ENCODE measurements at regions not wholly inside any gene's neighbourhood (a gene's known extent, or its start where the extent isn't known, plus 50 kb on each side); places are given as distances from the start of the nearest gene placed in this dataset.

- POLR2A ChIA-PET = no interaction called here
- Histone ChIP-seq H3K4me1 (ENCODE audit: control insufficient read depth in 2 of 2, insufficient read depth in 2 of 2, low read length in 2 of 2) (no peaks in the 10 kb centered on the region), H3K27me3 (replicated peaks in 1 of 4; ENCODE audit: control extremely low read depth in 1 of 4, control insufficient read depth in 3 of 4, insufficient read depth in 4 of 4, low read length in 3 of 4) (no peaks in the 10 kb centered on the region), H3K9ac (ENCODE audit: low read length) (no peak overlapping the region), H2AFZ (ENCODE audit: insufficient read depth, low read depth, low read length, poor library complexity, severe bottlenecking) (no peak overlapping the region), H3K9me3 (ENCODE audit: control extremely low read depth in 1 of 3, control insufficient read depth in 2 of 3, insufficient read depth in 1 of 3, low read length in 2 of 3) (no peaks in the 10 kb centered on the region), H3K79me2 (ENCODE audit: control insufficient read depth, insufficient read depth, low read length) (no peaks in the 10 kb centered on the region), H4K20me1 (ENCODE audit: control insufficient read depth, insufficient read depth, low read length, poor library complexity, severe bottlenecking) (no peaks in the 10 kb centered on the region), H3K27ac (ENCODE audit: low read length in 2 of 2) (no peak overlapping the region), H3K4me2 (replicated peaks; ENCODE audit: low read depth, low read length, poor library complexity, severe bottlenecking) (no peak overlapping the region), H3K36me3 (replicated peaks in 1 of 2; ENCODE audit: control extremely low read depth in 1 of 2, control insufficient read depth in 1 of 2, extremely low read depth in 1 of 2, insufficient read depth in 2 of 2, low read length in 1 of 2) (no peaks in the 10 kb centered on the region), H3K4me3 (ENCODE audit: control extremely low read depth in 1 of 5, extremely low read depth in 1 of 5, insufficient read depth in 1 of 5, low read depth in 2 of 5, low read length in 4 of 5) (no peak overlapping the region)
- peaks cover 3% of the 10 kb centered on the region for H3K27me3 Mint-ChIP-seq
- CTCF ChIA-PET = no interaction called here
- ATAC-seq (ENCODE audit: low read depth) = no peak
- H3K4me3 Mint-ChIP-seq = no peak overlapping the region
- peaks cover 2% of the 10 kb centered on the region for H3K9me3 Mint-ChIP-seq (ENCODE audit: insufficient read depth)
- intact Hi-C loops (cut with micrococcal nuclease) = no loop called here
- DNase-seq = no peak
- H3K4me1 Mint-ChIP-seq = no peaks in the 10 kb centered on the region
- TF ChIP-seq, protein P1, sequence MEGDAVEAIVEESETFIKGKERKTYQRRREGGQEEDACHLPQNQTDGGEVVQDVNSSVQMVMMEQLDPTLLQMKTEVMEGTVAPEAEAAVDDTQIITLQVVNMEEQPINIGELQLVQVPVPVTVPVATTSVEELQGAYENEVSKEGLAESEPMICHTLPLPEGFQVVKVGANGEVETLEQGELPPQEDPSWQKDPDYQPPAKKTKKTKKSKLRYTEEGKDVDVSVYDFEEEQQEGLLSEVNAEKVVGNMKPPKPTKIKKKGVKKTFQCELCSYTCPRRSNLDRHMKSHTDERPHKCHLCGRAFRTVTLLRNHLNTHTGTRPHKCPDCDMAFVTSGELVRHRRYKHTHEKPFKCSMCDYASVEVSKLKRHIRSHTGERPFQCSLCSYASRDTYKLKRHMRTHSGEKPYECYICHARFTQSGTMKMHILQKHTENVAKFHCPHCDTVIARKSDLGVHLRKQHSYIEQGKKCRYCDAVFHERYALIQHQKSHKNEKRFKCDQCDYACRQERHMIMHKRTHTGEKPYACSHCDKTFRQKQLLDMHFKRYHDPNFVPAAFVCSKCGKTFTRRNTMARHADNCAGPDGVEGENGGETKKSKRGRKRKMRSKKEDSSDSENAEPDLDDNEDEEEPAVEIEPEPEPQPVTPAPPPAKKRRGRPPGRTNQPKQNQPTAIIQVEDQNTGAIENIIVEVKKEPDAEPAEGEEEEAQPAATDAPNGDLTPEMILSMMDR (IDR thresholded peaks at IDR 0.05) = no peak
- no peak for TF ChIP-seq EZH2 (IDR thresholded peaks at IDR 0.05; ENCODE audit: borderline replicate concordance, insufficient read depth, low read depth, low read length, poor library complexity, severe bottlenecking)
- no peak overlapping the region for H3K27ac Mint-ChIP-seq
Observed at GRCh38 chr3:154003649-154004048, 117.5 kb upstream of the ARHGEF26 start.

DNA sequence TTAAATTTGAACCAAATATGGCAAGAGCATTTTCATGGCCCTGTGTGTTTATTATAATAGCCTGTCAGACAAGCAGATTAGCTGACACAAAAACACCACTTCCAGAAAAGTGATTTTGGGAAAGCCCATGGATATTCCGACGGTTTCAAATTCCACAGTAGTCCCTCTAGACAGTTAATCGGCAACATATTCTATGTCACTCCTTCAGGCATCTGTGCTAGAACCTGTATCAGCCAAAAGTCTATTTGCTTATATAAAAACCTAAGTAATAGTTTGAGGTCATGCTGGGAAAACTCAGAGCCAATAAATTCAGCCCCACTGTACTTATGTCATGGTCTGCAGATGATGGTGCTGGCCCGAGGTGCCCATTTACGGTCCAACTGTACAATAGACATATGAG lies 110.2 kb upstream of the ARHGEF26 start:
- no peak for ATAC-seq (ENCODE audit: low read depth)
- no peaks in the 10 kb centered on the region for H3K27me3 Mint-ChIP-seq
- Histone ChIP-seq H3K4me1 (ENCODE audit: control insufficient read depth in 2 of 2, insufficient read depth in 2 of 2, low read length in 2 of 2) (no peaks in the 10 kb centered on the region), H3K36me3 (replicated peaks in 1 of 2; ENCODE audit: control extremely low read depth in 1 of 2, control insufficient read depth in 1 of 2, extremely low read depth in 1 of 2, insufficient read depth in 2 of 2, low read length in 1 of 2) (no peaks in the 10 kb centered on the region), H3K9me3 (ENCODE audit: control extremely low read depth in 1 of 3, control insufficient read depth in 2 of 3, insufficient read depth in 1 of 3, low read length in 2 of 3) (no peaks in the 10 kb centered on the region), H3K4me3 (ENCODE audit: control extremely low read depth in 1 of 5, extremely low read depth in 1 of 5, insufficient read depth in 1 of 5, low read depth in 2 of 5, low read length in 4 of 5) (no peak overlapping the region), H3K4me2 (replicated peaks; ENCODE audit: low read depth, low read length, poor library complexity, severe bottlenecking) (no peak overlapping the region), H2AFZ (ENCODE audit: insufficient read depth, low read depth, low read length, poor library complexity, severe bottlenecking) (no peak overlapping the region), H3K27me3 (replicated peaks in 1 of 4; ENCODE audit: control extremely low read depth in 1 of 4, control insufficient read depth in 3 of 4, insufficient read depth in 4 of 4, low read length in 3 of 4) (no peaks in the 10 kb centered on the region), H3K79me2 (ENCODE audit: control insufficient read depth, insufficient read depth, low read length) (no peaks in the 10 kb centered on the region), H4K20me1 (ENCODE audit: control insufficient read depth, insufficient read depth, low read length, poor library complexity, severe bottlenecking) (no peaks in the 10 kb centered on the region), H3K9ac (ENCODE audit: low read length) (no peak overlapping the region), H3K27ac (ENCODE audit: low read length in 2 of 2) (no peak overlapping the region)
- no peak for DNase-seq
- no peak overlapping the region for H3K4me3 Mint-ChIP-seq
- TF ChIP-seq, protein P1 (IDR thresholded peaks at IDR 0.05) = no peak
- TF ChIP-seq EZH2 (IDR thresholded peaks at IDR 0.05; ENCODE audit: borderline replicate concordance, insufficient read depth, low read depth, low read length, poor library complexity, severe bottlenecking) = no peak
- intact Hi-C loops (cut with micrococcal nuclease) = no loop called here
- no peak overlapping the region for H3K27ac Mint-ChIP-seq
- ChIA-PET CTCF (no interaction called here), POLR2A (no interaction called here)
- WGBS (ENCODE audit: insufficient coverage) = 95% methylated on average over 2 of the region's 5 CpGs
- H3K4me1 Mint-ChIP-seq = no peaks in the 10 kb centered on the region
- H3K9me3 Mint-ChIP-seq (ENCODE audit: insufficient read depth) = no peaks in the 10 kb centered on the region
